HG03108 (cell line): ENCODE measurements at regions not wholly inside any gene's neighbourhood (a gene's known extent, or its start where the extent isn't known, plus 50 kb on each side); places are given as distances from the start of the nearest gene placed in this dataset.

Experiments used
- ATAC-seq: cut with Tn5 transposase; IDR thresholded peaks from one replicate; pipeline ENCODE4 v1.9.1; 2021; ENCODE audit warnings: moderate library complexity; ENCODE audit not compliant: unreplicated experiment

DNA sequence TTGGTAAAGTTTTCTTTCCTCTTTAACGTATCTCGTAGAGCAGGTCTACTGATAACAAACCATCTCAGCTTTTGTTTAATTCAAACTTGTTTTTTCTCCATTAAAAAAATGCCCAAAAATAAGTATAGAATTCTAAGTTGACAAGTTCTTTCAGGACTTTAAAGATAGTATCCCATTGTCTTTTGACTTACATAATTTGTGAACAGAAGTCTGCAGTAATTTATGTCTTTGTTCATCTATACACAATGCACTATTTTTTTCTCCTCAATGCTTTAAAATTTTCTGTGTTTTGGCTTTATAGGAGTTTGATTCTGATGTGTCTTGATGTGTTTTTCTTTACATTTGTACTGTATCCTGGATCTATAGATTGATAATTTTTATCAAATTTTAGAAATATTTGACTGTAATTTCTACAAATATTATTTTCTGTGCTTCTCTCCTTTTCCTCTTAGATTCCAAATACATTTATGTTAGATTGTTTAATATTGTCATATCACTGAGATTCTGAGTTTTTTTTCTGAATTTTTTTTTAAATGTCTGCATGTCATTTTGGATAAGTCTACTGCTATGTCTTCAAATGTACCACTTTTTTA lies 143.3 kb downstream of the FTCDNL1 start:
- ATAC-seq: no peak

GRCh38 chr2:199705538-199705937 lies 145.5 kb downstream of the FTCDNL1 start:
- no peak for ATAC-seq

GRCh38 chr2:199704358-199705238 lies 146.4 kb downstream of the FTCDNL1 start:
- no peak for ATAC-seq

- ATAC-seq: no peak
Observed at GRCh38 chr2:199703199-199703598, 147.8 kb downstream of the FTCDNL1 start.

- no peak for ATAC-seq
Observed at GRCh38 chr2:199697469-199697868, 153.5 kb downstream of the FTCDNL1 start.

DNA sequence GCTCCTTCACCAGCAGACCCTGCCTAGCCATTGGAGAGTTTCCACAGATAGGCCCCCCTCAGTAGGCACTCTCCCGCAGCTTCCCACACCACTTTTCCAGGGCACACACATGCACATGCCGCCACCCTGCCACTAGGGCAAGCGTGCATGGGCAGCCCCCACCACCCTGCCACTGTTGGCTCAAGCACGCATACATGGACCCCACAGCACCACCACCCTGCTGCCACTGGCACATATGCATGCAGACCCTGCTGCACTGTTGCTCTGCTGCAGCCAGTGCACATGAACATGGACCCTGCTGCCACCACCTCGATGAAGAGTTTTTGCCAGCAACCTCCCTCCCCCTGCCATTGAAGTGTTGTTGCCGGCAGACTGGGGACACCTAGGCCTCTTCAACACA lies 154.9 kb downstream of the FTCDNL1 start:
- no peak for ATAC-seq

DNA sequence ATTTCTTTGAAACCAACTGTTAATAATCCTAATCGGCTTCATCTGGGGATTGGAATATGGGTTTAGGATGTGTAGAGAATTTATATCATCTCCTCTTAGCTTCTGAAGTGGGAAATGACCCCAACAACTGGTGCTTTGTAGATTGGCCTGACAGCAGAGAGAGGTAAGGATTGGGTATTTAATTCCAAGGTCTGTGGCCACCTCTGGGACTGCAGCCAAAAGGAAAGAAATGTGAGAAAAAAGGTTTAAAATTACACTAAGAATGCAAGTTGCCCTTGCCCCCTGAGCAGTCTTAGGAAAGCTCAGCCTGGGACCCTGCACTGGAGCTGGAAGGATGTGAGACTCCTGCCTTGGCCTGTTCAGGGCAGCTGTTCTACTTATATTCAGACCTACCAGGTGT lies 157.1 kb downstream of the FTCDNL1 start:
- no peak for ATAC-seq

DNA sequence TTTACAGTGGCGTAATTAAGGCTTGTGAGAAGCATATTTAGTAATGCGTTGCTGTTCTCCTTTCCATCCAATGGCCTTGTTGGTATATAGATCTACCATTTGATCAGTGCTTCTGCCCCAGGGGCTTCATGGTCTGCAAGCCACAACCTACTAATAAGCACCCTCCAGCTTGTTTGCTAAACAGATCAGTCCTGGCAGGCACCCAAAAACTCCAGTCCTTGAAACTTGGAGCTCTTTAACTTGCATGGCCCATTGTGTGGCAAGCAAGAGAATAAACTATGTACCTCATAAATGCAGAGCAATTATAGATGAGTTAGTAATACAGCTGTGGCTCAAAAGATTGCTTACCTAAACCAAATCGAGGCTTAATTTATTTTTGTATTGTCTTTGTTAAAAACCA lies 158.5 kb downstream of the FTCDNL1 start:
- ATAC-seq: no peak

- no peak for ATAC-seq
Observed at GRCh38 chr2:199690225-199690624, 160.8 kb downstream of the FTCDNL1 start.

GRCh38 chr2:199685669-199686068 lies 165.3 kb downstream of the FTCDNL1 start:
- no peak for ATAC-seq

DNA sequence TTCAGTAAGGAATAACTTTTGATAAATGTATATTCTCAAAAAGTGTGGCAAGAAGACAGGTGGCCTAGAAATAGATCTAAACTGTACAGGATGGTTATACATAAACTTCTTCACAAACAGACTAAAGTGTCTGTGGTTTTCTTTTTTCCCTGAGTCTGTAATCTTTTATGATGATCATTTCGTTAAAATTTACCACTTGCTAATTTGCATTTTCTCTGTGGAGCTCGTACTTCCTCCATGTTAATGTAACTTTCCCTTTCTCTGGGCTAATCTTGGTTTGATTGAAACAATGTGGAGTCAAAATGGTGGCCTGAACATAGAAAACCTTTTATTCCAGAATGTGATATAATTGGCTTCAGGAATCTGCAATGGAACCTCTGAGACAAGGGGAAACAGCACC lies 166.2 kb downstream of the FTCDNL1 start:
- ATAC-seq: no peak

GRCh38 chr2:199684168-199684567 lies 166.8 kb downstream of the FTCDNL1 start:
- ATAC-seq: no peak

DNA sequence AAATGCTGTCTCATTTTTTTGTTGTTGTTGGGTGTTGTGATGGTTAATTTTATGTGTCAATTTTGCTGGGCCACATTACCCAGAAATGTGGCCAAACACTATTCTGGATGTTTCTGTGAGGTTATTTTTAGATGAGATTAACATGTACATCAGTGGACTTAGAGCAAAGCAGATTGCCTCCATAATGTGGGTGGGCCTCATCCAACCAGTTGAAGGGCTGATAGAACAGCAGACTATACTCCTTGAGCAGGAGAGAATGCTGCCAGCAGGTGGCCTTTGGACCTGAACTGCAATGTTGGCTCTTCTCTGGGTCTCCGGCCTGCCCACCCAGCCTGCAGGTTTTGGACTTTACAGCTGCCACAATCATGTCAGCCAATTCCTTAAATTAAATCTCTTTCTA lies 169.0 kb downstream of the FTCDNL1 start:
- no peak for ATAC-seq

- ATAC-seq: no peak
Observed at GRCh38 chr2:199680482-199680881, 170.5 kb downstream of the FTCDNL1 start.

DNA sequence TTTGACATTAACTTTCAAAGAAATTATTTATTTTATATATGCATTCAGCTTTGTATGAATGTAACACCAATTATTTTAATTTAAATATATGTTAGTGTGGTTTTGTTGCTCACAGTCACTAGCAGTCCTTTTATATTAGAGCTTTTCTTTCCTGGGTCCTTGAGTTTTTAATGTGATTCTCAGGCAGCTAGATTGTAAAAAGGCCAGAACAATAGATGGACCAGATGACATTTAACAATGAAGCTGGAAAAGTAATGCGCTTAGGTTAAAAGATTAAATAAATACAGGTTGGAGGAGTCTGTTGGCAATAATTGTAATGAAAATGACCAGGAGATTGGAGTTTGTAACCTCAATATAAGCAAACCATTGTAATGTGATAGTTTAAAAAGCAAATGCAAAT lies 171.1 kb downstream of the FTCDNL1 start:
- no peak for ATAC-seq

GRCh38 chr2:199677881-199678280 lies 173.1 kb downstream of the FTCDNL1 start:
- ATAC-seq: no peak

GRCh38 chr2:199668645-199669044 lies 182.3 kb downstream of the FTCDNL1 start:
- no peak for ATAC-seq

GRCh38 chr2:199663157-199663556 lies 187.8 kb downstream of the FTCDNL1 start:
- ATAC-seq: no peak

- ATAC-seq: no peak
Observed at GRCh38 chr2:199662255-199662654, 188.7 kb downstream of the FTCDNL1 start.

- ATAC-seq: no peak
Observed at GRCh38 chr2:199660167-199660566, 190.8 kb downstream of the FTCDNL1 start.

DNA sequence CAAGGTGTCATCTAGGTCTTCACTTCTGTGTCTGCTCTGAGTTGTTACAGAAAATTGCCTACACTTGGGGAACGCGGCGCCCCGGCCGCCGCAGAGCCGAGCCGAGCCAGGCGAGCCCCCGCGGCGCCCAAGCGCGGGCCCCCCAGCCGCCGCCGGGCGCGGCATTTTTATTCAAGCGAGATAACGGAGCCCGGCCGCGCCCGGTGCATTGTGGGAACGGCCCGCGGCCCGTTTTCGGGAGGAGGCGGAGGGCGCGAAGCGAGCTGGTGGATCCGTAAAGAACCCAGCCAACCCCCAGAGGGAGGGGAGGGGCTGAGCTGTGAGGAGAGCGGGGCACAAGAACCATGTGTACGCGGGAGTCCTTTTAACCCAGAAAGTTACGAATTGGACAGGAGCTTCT lies 191.8 kb downstream of the FTCDNL1 start:
- no peak for ATAC-seq

GRCh38 chr2:199646439-199646838 lies 188.7 kb upstream of the SATB2 start:
- ATAC-seq: peak; percentile 80

- no peak for ATAC-seq
Observed at GRCh38 chr2:199631129-199631528, 173.4 kb upstream of the SATB2 start.
